GM12891 (cell line): ENCODE measurements at regions not wholly inside any gene's neighbourhood (a gene's known extent, or its start where the extent isn't known, plus 50 kb on each side); places are given as distances from the start of the nearest gene placed in this dataset.

Source experiments
- POLR2A ChIP-seq: IDR thresholded peaks from 2 replicates; pipeline ENCODE4 v1.6.1; 2011; ENCODE audit warnings: low read depth, low read length, control low read depth
- POLR2AphosphoS5 ChIP-seq: IDR thresholded peaks from 2 replicates; pipeline ENCODE4 v1.6.1; 2011; ENCODE audit warnings: low read depth, low read length, control low read depth

DNA sequence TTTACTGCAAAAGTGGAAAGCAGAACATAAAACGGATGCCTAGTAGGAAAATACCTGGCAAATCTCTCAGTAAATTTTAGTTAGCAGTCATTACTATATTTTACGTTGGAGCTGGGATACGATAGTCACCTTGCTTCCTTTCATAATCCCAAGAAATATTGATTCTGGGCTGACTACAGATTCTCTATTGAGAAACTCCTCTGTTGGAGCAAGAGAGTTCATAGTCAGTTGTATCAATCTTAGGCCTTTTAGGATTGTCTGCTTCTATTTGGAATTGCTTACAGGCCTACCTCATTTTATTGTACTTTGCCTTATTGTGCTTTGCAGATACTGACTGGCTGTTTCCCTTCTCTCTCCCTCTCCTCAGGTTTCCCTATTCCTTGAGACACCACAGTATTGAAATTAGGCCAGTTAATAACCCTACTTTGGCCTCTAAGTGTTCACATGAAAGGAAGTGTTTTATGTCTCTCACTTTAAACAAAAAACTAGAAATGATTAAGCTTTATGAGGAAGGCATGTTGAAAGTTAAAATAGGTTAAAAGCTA lies 233.7 kb upstream of the TARS1 start:
- TF ChIP-seq POLR2AphosphoS5 (no peak), POLR2A (no peak)
